ENCODE measurements at regions not wholly inside any gene's neighbourhood (a gene's known extent, or its start where the extent isn't known, plus 50 kb on each side); places are given as distances from the start of the nearest gene placed in this dataset.

DNA sequence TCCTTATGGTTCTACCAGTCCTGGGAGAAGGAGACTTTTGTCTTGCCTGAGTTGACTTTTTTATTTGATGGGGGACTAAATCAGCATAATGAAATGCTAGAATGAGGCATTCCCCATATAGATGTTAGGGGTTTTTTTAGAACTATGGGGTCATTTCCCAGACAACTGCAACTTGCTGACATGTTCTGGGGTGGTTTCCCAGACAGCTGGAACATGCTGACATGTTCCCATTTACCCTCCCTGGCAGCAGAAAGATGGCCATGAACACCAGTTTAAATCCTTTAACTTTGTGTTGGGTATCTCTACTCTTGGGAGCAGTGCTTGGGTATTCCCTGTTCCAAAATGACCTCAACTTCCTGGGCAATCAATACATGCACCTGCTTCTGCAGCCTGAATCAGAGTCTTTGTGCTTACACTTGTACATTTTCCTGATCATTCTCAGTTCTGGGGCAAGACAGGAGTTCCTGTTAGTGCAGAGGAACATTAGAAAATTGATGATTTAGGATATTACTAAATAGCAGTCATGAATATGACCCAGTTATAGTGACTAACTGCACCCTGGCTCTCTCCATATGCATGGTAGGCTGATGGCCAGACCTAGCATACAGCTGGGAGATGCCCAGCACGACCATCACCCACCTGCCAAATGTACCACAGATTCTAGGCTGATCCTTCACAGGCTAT is 75.4 kb upstream of the CD5L start:
- Mint-ChIP-seq H3K4me1 (no peaks in the 10 kb centered on the region), H3K36me3 (no peaks in the 10 kb centered on the region), H3K9me3 (0 out of 2 replicates have a peak, but pooled peaks cover 2% of the 10 kb centered on the region), H3K27me3 (ENCODE audit: low read depth) (peaks cover 28% of the 10 kb centered on the region), H3K27ac (no peak overlapping the region), H3K4me3 (no peak overlapping the region)
- ChIA-PET CTCF (no interaction called here), POLR2A (no interaction called here)
- ATAC-seq (no peak), DNase-seq (ENCODE audit: low spot score) (no peak)
- TF ChIP-seq ETV6 (CRISPR knock-in tag; IDR thresholded peaks at IDR 0.05) (no peak), ZNF396 (CRISPR knock-in tag; IDR thresholded peaks at IDR 0.05; ENCODE audit: borderline replicate concordance) (no peak)

- DNase-seq (ENCODE audit: low spot score) (no peak), ATAC-seq (no peak)
- ChIA-PET POLR2A (no interaction called here), CTCF (interaction anchor here (0.8 to 1.8 kb wide), 3 partner anchors 10 to 415 kb away, joined by 3 to 5 read pairs (median 4); no protein-coding TSS in a partner anchor)
- Mint-ChIP-seq H3K27me3 (ENCODE audit: low read depth) (peaks cover 35% of the 10 kb centered on the region), H3K4me3 (no peak overlapping the region), H3K36me3 (no peaks in the 10 kb centered on the region), H3K27ac (no peak overlapping the region), H3K4me1 (no peaks in the 10 kb centered on the region), H3K9me3 (no peaks in the 10 kb centered on the region)
- TF ChIP-seq JAZF1 (CRISPR knock-in tag; IDR thresholded peaks at IDR 0.05) (no peak), ZBTB21 (CRISPR knock-in tag; IDR thresholded peaks at IDR 0.05; ENCODE audit: borderline replicate concordance) (no peak), SP1 (CRISPR knock-in tag; conservative IDR thresholded peaks at IDR 0.05) (no peak), CBFB (CRISPR knock-in tag; IDR thresholded peaks at IDR 0.05; ENCODE audit: low read depth) (no peak), ZNF416 (CRISPR knock-in tag; IDR thresholded peaks at IDR 0.05) (no peak), NFE2L1 (CRISPR knock-in tag; IDR thresholded peaks at IDR 0.05) (no peak), ESRRA (CRISPR knock-in tag; IDR thresholded peaks at IDR 0.05; ENCODE audit: borderline replicate concordance) (no peak), KAT7 (CRISPR knock-in tag; IDR thresholded peaks at IDR 0.05; ENCODE audit: borderline replicate concordance) (no peak), NR1H2 (CRISPR knock-in tag; IDR thresholded peaks at IDR 0.05) (no peak)
These were observed 72.7 kb upstream of the KIRREL1 start for GRCh38 chr1:157920748-157921147.

GRCh38 chr1:157925419-157926166 is 67.9 kb upstream of the KIRREL1 start:
- Mint-ChIP-seq H3K4me1 (no peaks in the 10 kb centered on the region), H3K9me3 (no peaks in the 10 kb centered on the region), H3K27ac (no peak overlapping the region), H3K4me3 (no peak overlapping the region), H3K27me3 (ENCODE audit: low read depth) (peaks cover 22% of the 10 kb centered on the region), H3K36me3 (no peaks in the 10 kb centered on the region)
- POLR2A ChIA-PET, result no interaction called here
- no peak for DNase-seq (ENCODE audit: low spot score)
- no peak for ATAC-seq
- CTCF ChIA-PET, result interaction anchor here (0.8 to 1.6 kb wide), 4 partner anchors 23 to 196 kb away, joined by 3 read pairs; no protein-coding TSS in a partner anchor
- TF ChIP-seq, protein P1, sequence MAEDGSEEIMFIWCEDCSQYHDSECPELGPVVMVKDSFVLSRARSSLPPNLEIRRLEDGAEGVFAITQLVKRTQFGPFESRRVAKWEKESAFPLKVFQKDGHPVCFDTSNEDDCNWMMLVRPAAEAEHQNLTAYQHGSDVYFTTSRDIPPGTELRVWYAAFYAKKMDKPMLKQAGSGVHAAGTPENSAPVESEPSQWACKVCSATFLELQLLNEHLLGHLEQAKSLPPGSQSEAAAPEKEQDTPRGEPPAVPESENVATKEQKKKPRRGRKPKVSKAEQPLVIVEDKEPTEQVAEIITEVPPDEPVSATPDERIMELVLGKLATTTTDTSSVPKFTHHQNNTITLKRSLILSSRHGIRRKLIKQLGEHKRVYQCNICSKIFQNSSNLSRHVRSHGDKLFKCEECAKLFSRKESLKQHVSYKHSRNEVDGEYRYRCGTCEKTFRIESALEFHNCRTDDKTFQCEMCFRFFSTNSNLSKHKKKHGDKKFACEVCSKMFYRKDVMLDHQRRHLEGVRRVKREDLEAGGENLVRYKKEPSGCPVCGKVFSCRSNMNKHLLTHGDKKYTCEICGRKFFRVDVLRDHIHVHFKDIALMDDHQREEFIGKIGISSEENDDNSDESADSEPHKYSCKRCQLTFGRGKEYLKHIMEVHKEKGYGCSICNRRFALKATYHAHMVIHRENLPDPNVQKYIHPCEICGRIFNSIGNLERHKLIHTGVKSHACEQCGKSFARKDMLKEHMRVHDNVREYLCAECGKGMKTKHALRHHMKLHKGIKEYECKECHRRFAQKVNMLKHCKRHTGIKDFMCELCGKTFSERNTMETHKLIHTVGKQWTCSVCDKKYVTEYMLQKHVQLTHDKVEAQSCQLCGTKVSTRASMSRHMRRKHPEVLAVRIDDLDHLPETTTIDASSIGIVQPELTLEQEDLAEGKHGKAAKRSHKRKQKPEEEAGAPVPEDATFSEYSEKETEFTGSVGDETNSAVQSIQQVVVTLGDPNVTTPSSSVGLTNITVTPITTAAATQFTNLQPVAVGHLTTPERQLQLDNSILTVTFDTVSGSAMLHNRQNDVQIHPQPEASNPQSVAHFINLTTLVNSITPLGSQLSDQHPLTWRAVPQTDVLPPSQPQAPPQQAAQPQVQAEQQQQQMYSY (CRISPR knock-in tag; IDR thresholded peaks at IDR 0.05), result no peak
- TF ChIP-seq FOXP1 (CRISPR knock-in tag; IDR thresholded peaks at IDR 0.05; ENCODE audit: borderline replicate concordance) (no peak), MXD4 (CRISPR knock-in tag; IDR thresholded peaks at IDR 0.05; ENCODE audit: borderline replicate concordance) (no peak), E2F4 (CRISPR knock-in tag; IDR thresholded peaks at IDR 0.05; ENCODE audit: borderline replicate concordance, low read depth) (no peak), CREM (CRISPR knock-in tag; IDR thresholded peaks at IDR 0.05) (no peak), OVOL2 (CRISPR knock-in tag; IDR thresholded peaks at IDR 0.05; ENCODE audit: borderline replicate concordance) (no peak), NR2C2 (CRISPR knock-in tag; IDR thresholded peaks at IDR 0.05) (no peak), ZNF219 (CRISPR knock-in tag; IDR thresholded peaks at IDR 0.05; ENCODE audit: borderline replicate concordance) (no peak), JAZF1 (CRISPR knock-in tag; IDR thresholded peaks at IDR 0.05) (no peak), ZNF423 (CRISPR knock-in tag; IDR thresholded peaks at IDR 0.05) (no peak)
- TF ChIP-seq, protein P2, sequence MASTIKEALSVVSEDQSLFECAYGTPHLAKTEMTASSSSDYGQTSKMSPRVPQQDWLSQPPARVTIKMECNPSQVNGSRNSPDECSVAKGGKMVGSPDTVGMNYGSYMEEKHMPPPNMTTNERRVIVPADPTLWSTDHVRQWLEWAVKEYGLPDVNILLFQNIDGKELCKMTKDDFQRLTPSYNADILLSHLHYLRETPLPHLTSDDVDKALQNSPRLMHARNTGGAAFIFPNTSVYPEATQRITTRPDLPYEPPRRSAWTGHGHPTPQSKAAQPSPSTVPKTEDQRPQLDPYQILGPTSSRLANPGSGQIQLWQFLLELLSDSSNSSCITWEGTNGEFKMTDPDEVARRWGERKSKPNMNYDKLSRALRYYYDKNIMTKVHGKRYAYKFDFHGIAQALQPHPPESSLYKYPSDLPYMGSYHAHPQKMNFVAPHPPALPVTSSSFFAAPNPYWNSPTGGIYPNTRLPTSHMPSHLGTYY (CRISPR knock-in tag; IDR thresholded peaks at IDR 0.05), result no peak
- TF ChIP-seq, protein P3, sequence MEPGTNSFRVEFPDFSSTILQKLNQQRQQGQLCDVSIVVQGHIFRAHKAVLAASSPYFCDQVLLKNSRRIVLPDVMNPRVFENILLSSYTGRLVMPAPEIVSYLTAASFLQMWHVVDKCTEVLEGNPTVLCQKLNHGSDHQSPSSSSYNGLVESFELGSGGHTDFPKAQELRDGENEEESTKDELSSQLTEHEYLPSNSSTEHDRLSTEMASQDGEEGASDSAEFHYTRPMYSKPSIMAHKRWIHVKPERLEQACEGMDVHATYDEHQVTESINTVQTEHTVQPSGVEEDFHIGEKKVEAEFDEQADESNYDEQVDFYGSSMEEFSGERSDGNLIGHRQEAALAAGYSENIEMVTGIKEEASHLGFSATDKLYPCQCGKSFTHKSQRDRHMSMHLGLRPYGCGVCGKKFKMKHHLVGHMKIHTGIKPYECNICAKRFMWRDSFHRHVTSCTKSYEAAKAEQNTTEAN (CRISPR knock-in tag; IDR thresholded peaks at IDR 0.05), result no peak

Measured in WTC11 (cell line).